ENCODE measurements at regions not wholly inside any gene's neighbourhood (a gene's known extent, or its start where the extent isn't known, plus 50 kb on each side); places are given as distances from the start of the nearest gene placed in this dataset.

DNA sequence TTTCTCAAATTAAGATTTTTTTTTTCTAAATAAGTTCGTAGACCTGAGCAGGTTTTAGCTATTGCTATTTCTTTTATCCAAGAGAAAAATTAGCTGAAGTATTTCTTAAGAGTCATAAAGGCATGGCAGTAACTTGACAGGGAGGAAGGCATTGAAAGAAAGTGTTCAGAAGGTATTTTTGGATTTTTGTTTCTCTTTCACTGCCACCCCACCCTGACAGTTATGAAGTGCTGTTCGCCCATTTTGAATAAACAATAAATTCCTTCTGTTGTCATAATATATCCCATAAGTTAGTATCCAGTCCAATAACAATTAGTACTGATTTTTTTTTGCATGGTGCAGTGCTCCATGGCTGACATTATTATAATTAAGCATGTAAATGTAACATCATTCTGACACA lies 363.0 kb downstream of the NR2F2 start:
- TF ChIP-seq, protein P1, sequence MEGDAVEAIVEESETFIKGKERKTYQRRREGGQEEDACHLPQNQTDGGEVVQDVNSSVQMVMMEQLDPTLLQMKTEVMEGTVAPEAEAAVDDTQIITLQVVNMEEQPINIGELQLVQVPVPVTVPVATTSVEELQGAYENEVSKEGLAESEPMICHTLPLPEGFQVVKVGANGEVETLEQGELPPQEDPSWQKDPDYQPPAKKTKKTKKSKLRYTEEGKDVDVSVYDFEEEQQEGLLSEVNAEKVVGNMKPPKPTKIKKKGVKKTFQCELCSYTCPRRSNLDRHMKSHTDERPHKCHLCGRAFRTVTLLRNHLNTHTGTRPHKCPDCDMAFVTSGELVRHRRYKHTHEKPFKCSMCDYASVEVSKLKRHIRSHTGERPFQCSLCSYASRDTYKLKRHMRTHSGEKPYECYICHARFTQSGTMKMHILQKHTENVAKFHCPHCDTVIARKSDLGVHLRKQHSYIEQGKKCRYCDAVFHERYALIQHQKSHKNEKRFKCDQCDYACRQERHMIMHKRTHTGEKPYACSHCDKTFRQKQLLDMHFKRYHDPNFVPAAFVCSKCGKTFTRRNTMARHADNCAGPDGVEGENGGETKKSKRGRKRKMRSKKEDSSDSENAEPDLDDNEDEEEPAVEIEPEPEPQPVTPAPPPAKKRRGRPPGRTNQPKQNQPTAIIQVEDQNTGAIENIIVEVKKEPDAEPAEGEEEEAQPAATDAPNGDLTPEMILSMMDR (IDR thresholded peaks at IDR 0.05; ENCODE audit: low read length), result no peak
- TF ChIP-seq EZH2phosphoT487 (IDR thresholded peaks at IDR 0.05; ENCODE audit: low read length) (no peak), EZH2 (optimal IDR thresholded peaks at IDR 0.05; ENCODE audit: low read depth, low read length) (no peak)

Data from MM.1S (cell line).